DMS153 (cell line): ENCODE measurements at regions not wholly inside any gene's neighbourhood (a gene's known extent, or its start where the extent isn't known, plus 50 kb on each side); places are given as distances from the start of the nearest gene placed in this dataset.

Source experiments
- DNase-seq: peaks from one replicate; lab custom pipeline; 2025; lab: John Stamatoyannopoulos, UW

- DNase-seq = no peak
These were observed 474.6 kb upstream of the RAG2 start for GRCh38 chr11:37072538-37073055.

GRCh38 chr11:37050311-37050710 lies 452.3 kb upstream of the RAG2 start:
- no peak for DNase-seq

GRCh38 chr11:37040921-37041320 lies 442.9 kb upstream of the RAG2 start:
- no peak for DNase-seq

DNA sequence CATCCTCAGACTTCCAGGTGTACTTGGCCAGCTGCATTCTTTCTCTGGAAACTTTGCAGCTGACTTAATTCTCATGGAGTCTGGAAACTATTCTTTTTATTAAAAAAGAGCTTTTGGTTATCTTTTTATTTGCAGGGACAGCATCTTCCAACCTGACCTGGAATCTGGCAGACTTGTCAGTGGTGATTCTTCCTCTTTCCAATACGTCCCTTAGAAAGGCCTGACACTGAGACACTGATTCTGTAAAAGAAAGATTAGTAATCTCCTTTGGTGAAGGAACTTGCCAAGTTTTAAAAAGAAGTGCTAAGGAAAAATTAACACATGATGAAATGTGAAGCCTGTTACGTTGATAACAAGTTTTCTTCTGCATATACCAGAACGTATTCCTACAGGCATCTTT lies 440.9 kb upstream of the RAG2 start:
- no peak for DNase-seq

GRCh38 chr11:37026741-37027140 lies 428.7 kb upstream of the RAG2 start:
- no peak for DNase-seq

GRCh38 chr11:37026326-37026725 lies 428.3 kb upstream of the RAG2 start:
- no peak for DNase-seq

GRCh38 chr11:37006563-37006962 lies 408.5 kb upstream of the RAG2 start:
- DNase-seq = no peak

DNA sequence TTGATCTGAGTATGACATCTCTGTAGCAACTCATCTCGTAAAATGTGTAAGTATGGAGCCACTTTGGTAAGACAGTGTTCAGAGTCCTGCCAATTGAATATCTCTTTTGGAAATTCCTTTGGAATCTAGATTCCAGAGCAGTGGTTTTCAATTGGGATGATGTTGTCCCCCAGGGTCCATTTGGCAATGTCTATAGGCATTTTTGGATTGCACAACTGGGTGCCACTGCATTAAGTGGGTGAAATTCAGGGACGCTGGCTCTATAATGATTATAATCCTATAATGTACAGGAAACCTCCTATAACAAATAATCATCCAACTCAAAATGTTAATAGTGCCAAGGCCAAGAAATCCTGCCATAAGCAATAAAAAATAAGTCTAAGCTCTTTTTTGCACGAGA lies 404.8 kb upstream of the RAG2 start:
- DNase-seq = no peak

- no peak for DNase-seq
These were observed 399.6 kb upstream of the RAG2 start for GRCh38 chr11:36997656-36998055.

DNA sequence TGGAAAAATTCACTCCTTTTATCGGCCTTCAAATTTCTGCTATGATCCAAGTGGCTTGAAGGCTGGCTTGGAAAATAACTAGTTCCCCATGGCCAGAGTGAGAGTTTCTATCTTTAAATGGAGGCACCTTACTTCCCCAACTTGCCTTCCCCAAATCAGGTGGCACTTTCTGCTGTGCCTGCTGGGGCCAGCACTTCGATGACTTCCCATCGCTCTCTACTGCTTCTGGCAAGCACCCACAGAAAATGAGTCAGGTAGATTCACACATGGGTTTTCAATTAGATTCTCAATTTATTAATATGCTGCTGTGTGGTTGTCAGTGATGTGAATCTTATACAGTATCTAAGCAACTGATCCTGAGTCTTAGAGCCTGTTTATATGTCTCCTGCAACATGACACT lies 398.8 kb upstream of the RAG2 start:
- no peak for DNase-seq

- DNase-seq = no peak
These were observed 396.2 kb upstream of the RAG2 start for GRCh38 chr11:36994208-36994607.

DNA sequence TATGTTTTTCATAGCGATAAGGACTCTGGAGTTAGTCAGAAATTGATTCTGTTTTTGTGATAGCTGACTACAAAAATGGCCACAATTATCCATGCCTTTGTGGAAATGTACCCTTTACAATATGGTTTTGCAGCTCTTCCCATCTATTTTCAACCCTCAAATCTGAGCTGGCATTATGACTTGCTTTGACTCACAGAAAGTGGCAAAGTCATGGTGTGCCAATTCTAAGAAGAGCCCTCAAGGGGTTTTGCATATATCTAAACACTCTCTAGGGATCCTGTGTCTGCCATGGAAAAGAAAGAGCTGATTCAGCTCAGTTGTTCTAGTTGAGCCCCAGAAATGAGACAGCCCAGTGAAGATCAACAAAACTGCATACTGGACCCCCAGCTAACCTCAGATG lies 390.5 kb upstream of the RAG2 start:
- no peak for DNase-seq

DNA sequence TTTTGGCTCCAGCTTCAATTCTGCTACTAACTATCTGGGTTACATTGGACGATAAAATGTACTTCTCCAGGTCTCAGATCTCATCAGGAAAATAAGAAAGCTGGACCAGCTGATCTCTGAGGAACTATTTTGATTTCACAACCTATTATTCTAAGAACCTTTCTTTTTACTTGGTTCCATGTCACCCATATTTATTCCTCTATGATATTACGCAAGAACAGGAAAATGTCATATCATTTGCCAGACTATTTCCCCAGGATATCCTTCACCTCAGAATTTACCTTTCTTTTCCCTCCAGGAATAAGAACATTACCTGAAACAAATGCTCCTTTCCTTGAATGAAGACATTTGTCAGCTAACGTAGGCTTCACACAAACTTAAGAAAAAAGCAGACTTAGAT lies 387.5 kb upstream of the RAG2 start:
- DNase-seq = no peak

- no peak for DNase-seq
These were observed 378.7 kb upstream of the RAG2 start for GRCh38 chr11:36976741-36977140.

DNA sequence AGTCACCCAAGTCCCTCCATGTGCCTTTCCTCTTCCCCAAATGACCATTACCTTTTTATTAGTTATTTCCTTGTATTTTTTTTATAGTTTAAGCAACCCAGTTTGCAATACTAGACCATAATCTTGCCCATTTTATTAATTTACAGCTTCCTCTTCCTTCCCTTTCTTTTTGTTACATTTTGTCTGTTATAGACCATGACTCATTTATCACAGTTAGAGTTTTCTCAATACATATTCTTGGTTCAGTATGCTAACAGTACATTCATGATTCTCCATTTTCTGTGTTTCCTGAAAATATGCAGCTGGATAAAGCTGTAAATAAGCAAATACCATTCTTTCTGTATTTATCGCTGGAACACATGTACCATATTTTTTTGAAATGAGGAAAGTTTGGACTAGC lies 376.7 kb upstream of the RAG2 start:
- no peak for DNase-seq

DNA sequence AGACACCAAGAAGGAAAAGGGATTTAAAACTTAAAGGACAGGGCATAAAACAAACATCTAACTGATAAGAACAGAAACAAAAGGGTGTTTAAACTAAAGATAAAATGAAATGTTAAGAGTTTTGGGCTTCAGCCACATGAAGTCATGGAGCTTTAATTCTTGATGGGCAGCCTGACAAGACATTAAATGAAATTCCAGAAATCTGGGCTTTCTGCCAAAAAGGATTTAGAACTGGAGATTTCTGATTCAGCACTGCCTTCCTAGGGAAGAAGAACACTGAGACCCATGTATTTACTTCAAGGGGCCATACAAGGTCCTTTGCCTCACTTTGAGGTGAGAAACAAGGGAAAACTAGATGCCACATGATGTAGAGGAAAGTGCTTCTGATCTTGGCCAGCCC lies 355.9 kb upstream of the RAG2 start:
- no peak for DNase-seq

- no peak for DNase-seq
These were observed 350.6 kb upstream of the RAG2 start for GRCh38 chr11:36948460-36949127.

DNA sequence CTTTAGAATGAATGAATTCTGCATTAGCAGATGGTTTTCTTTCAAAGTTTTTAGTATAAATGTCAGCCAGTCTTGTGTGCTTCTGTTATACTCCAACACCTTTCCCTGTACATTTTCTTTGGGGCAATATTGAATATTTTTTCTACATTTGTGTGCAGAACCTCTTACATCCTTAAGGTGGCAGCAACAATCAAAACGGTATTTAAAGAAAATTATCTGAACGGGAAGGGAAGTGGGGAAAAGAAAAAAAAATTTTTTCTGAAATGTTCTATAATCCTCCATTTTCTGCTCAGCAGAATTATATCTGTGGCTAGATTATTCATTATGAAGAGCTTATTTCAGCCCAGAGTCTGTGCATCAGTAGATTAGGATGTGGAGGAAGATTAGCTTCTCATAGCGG lies 347.3 kb upstream of the RAG2 start:
- DNase-seq = no peak

DNA sequence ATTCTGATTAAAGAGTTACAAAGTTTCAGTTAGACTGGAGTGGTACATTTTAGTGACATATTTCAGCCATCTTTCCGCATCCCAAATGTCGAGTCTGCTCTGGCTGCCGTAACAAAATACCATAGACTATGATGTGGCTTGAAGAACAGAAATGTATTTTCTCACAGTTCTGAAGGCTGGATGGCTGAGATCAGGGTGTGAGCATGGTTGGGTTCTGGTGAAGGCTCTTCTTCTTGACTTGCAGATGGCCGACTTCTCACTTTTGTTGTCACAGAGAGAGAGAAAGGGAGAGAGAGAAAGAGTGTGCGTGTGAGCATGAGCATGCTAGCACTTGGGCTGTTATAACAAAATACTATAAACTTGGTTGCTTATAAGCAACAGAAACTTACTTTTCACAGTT lies 335.4 kb upstream of the RAG2 start:
- DNase-seq = no peak

- no peak for DNase-seq
These were observed 333.1 kb upstream of the RAG2 start for GRCh38 chr11:36931139-36931538.

GRCh38 chr11:36930256-36930655 lies 332.2 kb upstream of the RAG2 start:
- no peak for DNase-seq

DNA sequence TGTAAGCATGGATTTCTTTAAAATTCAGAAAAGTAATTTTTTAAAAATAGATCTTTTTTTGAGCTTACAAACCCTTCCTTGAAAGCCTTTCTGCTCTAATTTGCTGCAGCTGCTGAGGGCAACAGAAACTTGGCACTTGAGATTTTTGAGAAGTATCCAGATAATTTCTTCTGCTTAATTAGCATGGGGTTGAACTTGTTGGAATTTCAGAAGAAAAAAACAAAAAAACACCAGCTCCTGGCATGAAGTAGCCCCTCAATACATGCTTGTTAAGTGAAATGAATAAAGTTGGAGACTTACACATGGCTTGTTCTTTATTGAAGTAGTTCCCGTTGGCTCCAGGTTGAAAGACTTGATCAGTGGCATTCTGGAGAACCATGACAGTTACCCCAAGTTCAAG lies 331.4 kb upstream of the RAG2 start:
- DNase-seq = no peak

DNA sequence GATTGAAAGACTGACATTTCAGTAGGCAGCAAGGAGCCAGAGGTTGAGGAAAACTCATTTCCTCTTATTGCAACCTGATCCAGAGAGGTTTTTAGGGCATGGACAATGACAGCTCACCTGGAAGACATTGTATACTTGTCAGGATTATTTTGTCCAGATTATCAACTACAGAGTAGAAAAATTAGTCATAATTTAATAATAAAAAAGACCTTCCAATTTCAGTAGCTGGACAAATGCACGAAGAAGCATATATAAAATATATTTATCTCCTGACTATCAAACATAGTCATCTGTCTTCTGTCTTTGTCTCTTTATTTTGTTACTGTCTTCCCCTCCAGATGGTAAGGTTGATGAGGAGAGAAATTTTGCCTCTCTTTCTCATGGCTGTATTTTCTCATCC lies 330.6 kb upstream of the RAG2 start:
- no peak for DNase-seq

DNA sequence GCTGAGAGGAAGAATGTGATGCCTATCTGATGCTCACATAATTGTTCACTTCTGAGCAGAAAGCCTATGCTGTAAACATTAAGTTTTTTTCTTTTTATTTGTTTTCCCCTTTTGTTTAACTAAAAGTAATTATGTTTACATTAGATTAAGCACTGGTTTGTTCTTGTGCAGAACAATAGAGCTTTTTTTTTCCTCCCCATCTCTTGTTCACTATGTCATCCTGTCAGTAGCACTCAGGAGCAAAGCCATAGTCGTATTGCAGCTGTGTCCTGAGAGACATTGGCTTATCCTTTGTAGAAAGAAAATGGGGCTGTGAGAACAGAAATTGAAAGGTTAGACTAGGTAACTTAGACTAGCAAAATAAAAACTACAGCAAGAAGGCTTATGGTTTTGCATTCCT lies 301.8 kb upstream of the RAG2 start:
- DNase-seq = no peak

GRCh38 chr11:36890841-36891240 lies 292.8 kb upstream of the RAG2 start:
- DNase-seq = no peak
